ENCODE measurements at regions not wholly inside any gene's neighbourhood (a gene's known extent, or its start where the extent isn't known, plus 50 kb on each side); places are given as distances from the start of the nearest gene placed in this dataset.

DNA sequence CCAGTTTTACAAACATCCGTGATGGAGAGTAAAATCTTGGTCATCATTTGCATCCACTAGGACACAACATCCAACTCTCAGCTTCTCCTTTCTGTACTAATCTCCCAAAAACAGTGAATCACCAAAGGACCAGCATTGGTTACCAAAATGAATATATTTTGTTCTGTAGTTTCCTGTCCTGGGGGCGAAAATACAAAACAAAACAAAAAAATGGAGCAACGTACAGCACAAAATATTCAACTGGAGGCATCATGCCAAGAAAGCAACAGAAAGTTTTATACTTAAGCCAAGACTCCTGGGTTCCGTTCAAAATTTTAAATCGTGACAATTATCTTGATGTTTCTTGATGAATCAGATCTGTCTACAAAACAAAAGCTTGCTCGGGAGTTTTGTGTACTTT is 126.6 kb upstream of the CCDC28A start:
- H3K4me3 Mint-ChIP-seq, result no peak overlapping the region
- no peak for DNase-seq
- no peaks in the 10 kb centered on the region for H3K36me3 Mint-ChIP-seq (ENCODE audit: low read depth)
- H3K27ac Mint-ChIP-seq, result no peak overlapping the region
- no peaks in the 10 kb centered on the region for H3K27me3 Mint-ChIP-seq (ENCODE audit: low read depth, poor library complexity)
- peaks cover 6% of the 10 kb centered on the region for H3K4me1 Mint-ChIP-seq
- no peaks in the 10 kb centered on the region for H3K9me3 Mint-ChIP-seq
- TF ChIP-seq, protein P1, sequence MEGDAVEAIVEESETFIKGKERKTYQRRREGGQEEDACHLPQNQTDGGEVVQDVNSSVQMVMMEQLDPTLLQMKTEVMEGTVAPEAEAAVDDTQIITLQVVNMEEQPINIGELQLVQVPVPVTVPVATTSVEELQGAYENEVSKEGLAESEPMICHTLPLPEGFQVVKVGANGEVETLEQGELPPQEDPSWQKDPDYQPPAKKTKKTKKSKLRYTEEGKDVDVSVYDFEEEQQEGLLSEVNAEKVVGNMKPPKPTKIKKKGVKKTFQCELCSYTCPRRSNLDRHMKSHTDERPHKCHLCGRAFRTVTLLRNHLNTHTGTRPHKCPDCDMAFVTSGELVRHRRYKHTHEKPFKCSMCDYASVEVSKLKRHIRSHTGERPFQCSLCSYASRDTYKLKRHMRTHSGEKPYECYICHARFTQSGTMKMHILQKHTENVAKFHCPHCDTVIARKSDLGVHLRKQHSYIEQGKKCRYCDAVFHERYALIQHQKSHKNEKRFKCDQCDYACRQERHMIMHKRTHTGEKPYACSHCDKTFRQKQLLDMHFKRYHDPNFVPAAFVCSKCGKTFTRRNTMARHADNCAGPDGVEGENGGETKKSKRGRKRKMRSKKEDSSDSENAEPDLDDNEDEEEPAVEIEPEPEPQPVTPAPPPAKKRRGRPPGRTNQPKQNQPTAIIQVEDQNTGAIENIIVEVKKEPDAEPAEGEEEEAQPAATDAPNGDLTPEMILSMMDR (IDR thresholded peaks at IDR 0.05), result no peak

DNA sequence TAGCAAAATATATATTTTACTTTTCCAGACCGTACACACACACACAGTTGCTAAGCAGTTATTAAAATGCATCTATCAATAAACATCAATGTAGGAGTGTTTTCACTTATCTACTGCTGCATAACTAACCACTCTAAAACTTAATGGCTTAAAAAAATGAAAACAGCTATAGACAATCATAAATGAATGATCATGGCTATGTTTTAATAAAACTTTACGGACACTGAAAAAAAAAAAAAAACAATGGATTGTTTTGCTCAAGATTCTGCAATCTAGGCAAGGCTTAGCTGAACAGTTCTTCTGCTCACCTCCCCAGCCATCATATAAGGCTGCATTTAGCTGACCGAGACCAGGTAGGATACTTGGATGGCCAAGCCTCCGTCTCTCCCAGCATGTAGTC is 125.4 kb upstream of the CCDC28A start:
- H3K27ac Mint-ChIP-seq, result no peak overlapping the region
- H3K4me3 Mint-ChIP-seq, result no peak overlapping the region
- H3K27me3 Mint-ChIP-seq (ENCODE audit: low read depth, poor library complexity), result no peaks in the 10 kb centered on the region
- H3K9me3 Mint-ChIP-seq, result no peaks in the 10 kb centered on the region
- TF ChIP-seq, protein P1 (IDR thresholded peaks at IDR 0.05), result no peak
- H3K36me3 Mint-ChIP-seq (ENCODE audit: low read depth), result no peaks in the 10 kb centered on the region
- no peak for DNase-seq
- H3K4me1 Mint-ChIP-seq, result peaks cover 6% of the 10 kb centered on the region

DNA sequence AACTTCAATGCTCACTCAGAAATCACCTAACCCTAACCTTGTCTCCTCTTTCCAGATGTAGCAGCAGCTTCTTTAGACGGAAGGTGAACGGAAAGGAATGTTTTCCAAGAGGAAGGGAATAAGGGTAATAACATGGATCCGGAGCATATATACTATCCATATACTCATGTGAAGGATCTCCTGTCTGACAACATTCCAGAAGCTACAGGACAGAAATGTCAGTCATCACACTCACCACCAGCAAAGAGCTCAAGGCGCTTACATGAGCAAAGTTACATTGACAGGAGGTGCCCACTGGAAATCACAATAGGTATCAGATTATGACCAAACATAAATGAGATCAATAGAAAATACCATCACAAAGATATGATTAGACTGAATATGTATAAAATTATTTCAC is 122.1 kb upstream of the CCDC28A start:
- TF ChIP-seq, protein P1 (IDR thresholded peaks at IDR 0.05), result no peak
- H3K27ac Mint-ChIP-seq, result no peak overlapping the region
- H3K9me3 Mint-ChIP-seq, result no peaks in the 10 kb centered on the region
- no peaks in the 10 kb centered on the region for H3K36me3 Mint-ChIP-seq (ENCODE audit: low read depth)
- H3K27me3 Mint-ChIP-seq (ENCODE audit: low read depth, poor library complexity), result no peaks in the 10 kb centered on the region
- no peak for DNase-seq
- H3K4me3 Mint-ChIP-seq, result no peak overlapping the region
- peaks cover 10% of the 10 kb centered on the region for H3K4me1 Mint-ChIP-seq

DNA sequence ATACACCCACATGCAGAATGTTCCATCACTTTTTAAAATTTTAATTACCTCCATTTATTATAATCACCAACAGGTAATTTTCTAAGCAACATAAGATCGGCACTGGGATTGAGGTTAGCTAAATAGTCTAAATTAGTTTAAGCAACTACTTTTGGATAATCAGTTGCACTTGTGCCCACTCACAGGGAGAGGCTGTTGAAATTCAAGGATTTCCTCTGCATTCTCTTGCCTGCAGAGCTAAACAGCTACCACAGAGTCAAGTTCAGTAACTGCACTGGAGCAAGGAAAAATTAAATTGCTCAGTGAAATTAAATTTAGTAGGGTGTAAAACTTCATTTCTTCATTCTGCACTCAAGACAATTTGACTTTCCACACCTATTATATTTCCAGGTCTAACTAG is 120.7 kb upstream of the CCDC28A start:
- Mint-ChIP-seq H3K4me3 (no peak overlapping the region), H3K9me3 (no peaks in the 10 kb centered on the region), H3K36me3 (ENCODE audit: low read depth) (no peaks in the 10 kb centered on the region), H3K27ac (no peak overlapping the region), H3K27me3 (ENCODE audit: low read depth, poor library complexity) (no peaks in the 10 kb centered on the region), H3K4me1 (peaks cover 19% of the 10 kb centered on the region)
- TF ChIP-seq, protein P1 (IDR thresholded peaks at IDR 0.05), result no peak
- DNase-seq, result no peak

DNA sequence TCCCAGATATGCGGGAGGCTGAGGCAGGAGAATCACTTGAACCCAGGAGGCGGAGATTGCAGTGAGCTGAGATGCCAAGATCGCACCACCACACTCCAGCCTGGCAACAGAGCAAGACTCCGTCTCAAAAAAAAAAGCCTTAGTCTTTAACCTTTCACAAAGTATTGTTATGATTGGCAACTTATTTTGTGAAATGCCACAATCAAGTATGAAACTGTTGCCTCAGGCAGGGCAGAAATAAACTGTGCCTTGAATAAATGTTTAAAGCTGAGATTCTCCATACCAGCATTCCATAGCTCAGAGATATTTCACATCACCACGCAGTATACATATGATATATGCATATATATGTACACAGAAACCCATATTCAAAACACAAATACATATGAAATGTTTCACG is 120.1 kb upstream of the CCDC28A start:
- no peaks in the 10 kb centered on the region for H3K9me3 Mint-ChIP-seq
- no peak overlapping the region for H3K4me3 Mint-ChIP-seq
- DNase-seq, result no peak
- TF ChIP-seq, protein P1 (IDR thresholded peaks at IDR 0.05), result no peak
- peaks cover 18% of the 10 kb centered on the region for H3K4me1 Mint-ChIP-seq
- H3K27me3 Mint-ChIP-seq (ENCODE audit: low read depth, poor library complexity), result no peaks in the 10 kb centered on the region
- H3K27ac Mint-ChIP-seq, result no peak overlapping the region
- no peaks in the 10 kb centered on the region for H3K36me3 Mint-ChIP-seq (ENCODE audit: low read depth)

DNA sequence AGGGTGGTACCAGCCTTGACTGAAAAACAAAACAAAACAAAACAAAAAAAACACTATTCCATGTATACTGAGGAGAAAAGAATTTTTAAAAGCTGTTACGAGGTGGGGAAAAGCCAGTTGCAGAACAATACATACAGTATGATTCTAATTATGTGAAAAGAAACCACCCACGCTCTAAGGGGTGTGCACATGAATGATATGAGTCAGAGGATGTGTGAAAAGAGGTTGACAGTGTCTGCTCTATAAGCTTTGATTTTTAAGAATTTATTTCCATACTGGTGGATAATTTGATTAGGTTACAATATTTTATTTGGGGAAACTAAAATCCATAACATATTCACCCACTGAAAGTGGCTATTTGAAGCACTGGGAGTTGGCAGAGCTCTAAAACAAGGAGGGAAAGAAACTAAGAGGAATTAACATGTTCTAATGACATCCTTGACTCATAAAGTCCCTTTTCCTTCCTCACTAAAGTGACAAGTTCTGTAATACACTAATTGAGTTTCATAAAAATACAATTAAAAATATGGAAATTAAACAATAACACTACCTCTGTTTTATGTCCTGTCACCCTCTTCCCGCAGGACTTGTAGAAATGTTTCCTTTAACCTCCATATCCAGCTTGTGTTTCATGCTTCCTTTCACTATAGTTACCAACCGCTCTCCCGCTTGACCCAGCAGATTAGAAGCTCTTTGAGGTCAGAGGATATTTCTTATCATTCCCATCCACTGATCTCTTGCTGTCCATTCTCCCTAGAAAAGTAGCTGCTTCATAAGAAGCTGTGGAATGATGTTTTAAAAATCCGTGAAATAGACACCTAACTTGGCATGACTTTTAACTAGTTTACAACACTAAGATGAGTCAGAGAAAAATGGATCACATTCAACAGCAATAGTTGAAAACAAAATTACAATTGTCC is 118.6 kb upstream of the CCDC28A start:
- Mint-ChIP-seq H3K36me3 (ENCODE audit: low read depth) (no peaks in the 10 kb centered on the region), H3K27ac (no peak overlapping the region)

More for the DNA sequence above, 118.6 kb upstream of the CCDC28A start:
- no peaks in the 10 kb centered on the region for H3K27me3 Mint-ChIP-seq (ENCODE audit: low read depth, poor library complexity)
- DNase-seq, result no peak
- no peak overlapping the region for H3K4me3 Mint-ChIP-seq
- TF ChIP-seq, protein P1 (IDR thresholded peaks at IDR 0.05), result no peak
- no peaks in the 10 kb centered on the region for H3K9me3 Mint-ChIP-seq
- H3K4me1 Mint-ChIP-seq, result peaks cover 13% of the 10 kb centered on the region
